ENCODE measurements at regions not wholly inside any gene's neighbourhood (a gene's known extent, or its start where the extent isn't known, plus 50 kb on each side); places are given as distances from the start of the nearest gene placed in this dataset.
"Not testable (repeated sequence)": the region's sequence is repeated elsewhere in the genome, so short reads cannot be mapped to it uniquely, and the experiment has no call there.

DNA sequence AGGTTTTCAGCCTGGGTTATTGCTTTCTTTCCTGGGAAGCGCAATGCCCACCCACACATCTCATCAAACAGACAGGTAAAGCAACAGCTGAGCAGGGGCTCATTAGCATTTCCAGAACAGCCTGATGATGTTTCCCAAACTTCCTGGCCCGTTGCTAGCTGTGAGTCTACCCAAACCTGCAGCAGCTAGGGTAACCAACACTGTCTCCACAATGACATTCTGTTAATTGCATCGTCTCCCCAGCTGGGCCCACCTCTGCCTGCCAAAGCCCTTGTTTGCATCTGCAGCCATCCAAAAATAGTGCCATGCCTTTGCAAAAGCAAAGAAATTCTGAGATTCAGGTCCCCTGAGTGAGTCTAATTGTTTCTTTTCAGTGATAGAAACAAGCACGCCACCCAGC lies 273.0 kb downstream of the MED10 start:
- H3K27me3 Mint-ChIP-seq (ENCODE audit: insufficient read depth), result no peaks in the 10 kb centered on the region
- Histone ChIP-seq H3K9me3 (ENCODE audit: control insufficient read depth, low read length) (no peaks in the 10 kb centered on the region), H3K4me1 (ENCODE audit: control insufficient read depth, insufficient read depth, low read length) (no peaks in the 10 kb centered on the region), H3K9ac (ENCODE audit: extremely low read depth, low read length, poor library complexity, severe bottlenecking) (no peak overlapping the region), H3K36me3 (ENCODE audit: control insufficient read depth, insufficient read depth, low read length) (no peaks in the 10 kb centered on the region), H3K27ac (ENCODE audit: low read depth, low read length) (no peak overlapping the region), H3K27me3 (ENCODE audit: control insufficient read depth, insufficient read depth, low read length, poor library complexity, severe bottlenecking) (no peaks in the 10 kb centered on the region), H3K4me3 (ENCODE audit: low read length) (no peak overlapping the region)
- peaks cover 3% of the 10 kb centered on the region for H3K4me1 Mint-ChIP-seq
- DNase-seq, result no peak
- H3K4me3 Mint-ChIP-seq, result no peak overlapping the region
- 84 to 88% methylated on average over 2 to 4 of the region's 4 CpGs for WGBS, 2 experiments (ENCODE audit: insufficient coverage in 1 of 2, insufficient read length in 1 of 2)
- H3K36me3 Mint-ChIP-seq (ENCODE audit: low read depth), result no peaks in the 10 kb centered on the region
- H3K27ac Mint-ChIP-seq, result no peak overlapping the region
- TF ChIP-seq, protein P1, sequence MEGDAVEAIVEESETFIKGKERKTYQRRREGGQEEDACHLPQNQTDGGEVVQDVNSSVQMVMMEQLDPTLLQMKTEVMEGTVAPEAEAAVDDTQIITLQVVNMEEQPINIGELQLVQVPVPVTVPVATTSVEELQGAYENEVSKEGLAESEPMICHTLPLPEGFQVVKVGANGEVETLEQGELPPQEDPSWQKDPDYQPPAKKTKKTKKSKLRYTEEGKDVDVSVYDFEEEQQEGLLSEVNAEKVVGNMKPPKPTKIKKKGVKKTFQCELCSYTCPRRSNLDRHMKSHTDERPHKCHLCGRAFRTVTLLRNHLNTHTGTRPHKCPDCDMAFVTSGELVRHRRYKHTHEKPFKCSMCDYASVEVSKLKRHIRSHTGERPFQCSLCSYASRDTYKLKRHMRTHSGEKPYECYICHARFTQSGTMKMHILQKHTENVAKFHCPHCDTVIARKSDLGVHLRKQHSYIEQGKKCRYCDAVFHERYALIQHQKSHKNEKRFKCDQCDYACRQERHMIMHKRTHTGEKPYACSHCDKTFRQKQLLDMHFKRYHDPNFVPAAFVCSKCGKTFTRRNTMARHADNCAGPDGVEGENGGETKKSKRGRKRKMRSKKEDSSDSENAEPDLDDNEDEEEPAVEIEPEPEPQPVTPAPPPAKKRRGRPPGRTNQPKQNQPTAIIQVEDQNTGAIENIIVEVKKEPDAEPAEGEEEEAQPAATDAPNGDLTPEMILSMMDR (conservative IDR thresholded peaks at IDR 0.05), result no peak
- H3K9me3 Mint-ChIP-seq, result peaks cover 2% of the 10 kb centered on the region

DNA sequence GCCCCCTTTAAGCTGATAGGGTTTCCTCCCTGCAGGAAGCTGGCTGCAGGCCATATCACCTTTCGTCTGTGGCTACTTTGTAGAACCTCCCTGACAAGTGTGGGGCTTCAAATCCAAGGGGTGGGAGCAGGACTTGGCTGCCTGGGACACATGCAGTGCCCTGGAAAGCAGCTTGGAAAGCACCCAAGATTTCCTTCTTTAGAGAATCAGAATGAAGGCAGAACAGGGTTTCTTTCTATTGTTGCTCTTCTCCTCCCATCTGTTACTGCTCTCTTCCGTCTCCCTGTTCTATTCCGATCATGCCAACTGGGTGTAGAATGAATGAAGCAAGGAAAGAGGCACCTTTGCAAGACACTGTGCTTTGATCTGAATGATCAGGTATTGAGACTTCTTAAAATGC lies 282.2 kb downstream of the MED10 start:
- no peak overlapping the region for H3K27ac ChIP-seq (ENCODE audit: low read depth, low read length)
- TF ChIP-seq, protein P1 (conservative IDR thresholded peaks at IDR 0.05), result no peak
- Mint-ChIP-seq H3K4me3 (no peak overlapping the region), H3K27me3 (ENCODE audit: insufficient read depth) (no peaks in the 10 kb centered on the region), H3K36me3 (ENCODE audit: low read depth) (no peaks in the 10 kb centered on the region), H3K4me1 (no peaks in the 10 kb centered on the region), H3K27ac (no peak overlapping the region), H3K9me3 (peaks cover under 1% of the 10 kb centered on the region)
- H3K36me3 ChIP-seq (ENCODE audit: control insufficient read depth, insufficient read depth, low read length), result no peaks in the 10 kb centered on the region
- no peak overlapping the region for H3K9ac ChIP-seq (ENCODE audit: extremely low read depth, low read length, poor library complexity, severe bottlenecking)
- H3K27me3 ChIP-seq (ENCODE audit: control insufficient read depth, insufficient read depth, low read length, poor library complexity, severe bottlenecking), result no peaks in the 10 kb centered on the region
- no peak overlapping the region for H3K4me3 ChIP-seq (ENCODE audit: low read length)
- WGBS, 2 experiments (ENCODE audit: insufficient coverage in 1 of 2, insufficient read length in 1 of 2), result 75 to 76% methylated on average over 2 to 3 of the region's 3 CpGs
- no peak for DNase-seq
- no peaks in the 10 kb centered on the region for H3K9me3 ChIP-seq (ENCODE audit: control insufficient read depth, low read length)
- no peaks in the 10 kb centered on the region for H3K4me1 ChIP-seq (ENCODE audit: control insufficient read depth, insufficient read depth, low read length)

DNA sequence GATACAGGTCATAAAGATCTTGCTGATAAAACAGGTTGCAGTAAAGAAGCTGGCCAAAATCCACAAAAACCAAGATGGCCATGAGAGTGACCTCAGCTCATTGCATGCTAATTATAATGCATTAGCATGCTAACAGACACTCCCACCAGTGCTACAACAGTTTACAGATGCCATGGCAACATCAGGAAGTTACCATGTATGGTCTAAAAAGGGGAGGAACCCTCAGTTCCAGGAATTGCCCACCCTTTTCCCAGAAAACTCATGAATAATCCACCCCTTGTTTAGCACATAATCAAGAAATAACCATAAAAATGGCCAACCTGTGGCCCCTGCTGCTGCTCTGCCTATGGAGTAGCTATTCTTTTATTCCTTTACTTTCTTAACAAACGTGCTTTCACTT lies 284.2 kb downstream of the MED10 start:
- not testable (repeated sequence) for H3K27me3 Mint-ChIP-seq (ENCODE audit: insufficient read depth); H3K4me1 ChIP-seq (ENCODE audit: control insufficient read depth, insufficient read depth, low read length); H3K4me3 ChIP-seq (ENCODE audit: low read length); H3K9me3 ChIP-seq (ENCODE audit: control insufficient read depth, low read length); H3K4me1 Mint-ChIP-seq; H3K36me3 ChIP-seq (ENCODE audit: control insufficient read depth, insufficient read depth, low read length); H3K9me3 Mint-ChIP-seq; H3K36me3 Mint-ChIP-seq (ENCODE audit: low read depth); DNase-seq; H3K27ac Mint-ChIP-seq; H3K27ac ChIP-seq (ENCODE audit: low read depth, low read length); H3K4me3 Mint-ChIP-seq; H3K9ac ChIP-seq (ENCODE audit: extremely low read depth, low read length, poor library complexity, severe bottlenecking); H3K27me3 ChIP-seq (ENCODE audit: control insufficient read depth, insufficient read depth, low read length, poor library complexity, severe bottlenecking)
- WGBS, 2 experiments (ENCODE audit: insufficient coverage in 1 of 2, insufficient read length in 1 of 2), result 83 to 100% methylated on average over 1 of the region's 1 CpG

DNA sequence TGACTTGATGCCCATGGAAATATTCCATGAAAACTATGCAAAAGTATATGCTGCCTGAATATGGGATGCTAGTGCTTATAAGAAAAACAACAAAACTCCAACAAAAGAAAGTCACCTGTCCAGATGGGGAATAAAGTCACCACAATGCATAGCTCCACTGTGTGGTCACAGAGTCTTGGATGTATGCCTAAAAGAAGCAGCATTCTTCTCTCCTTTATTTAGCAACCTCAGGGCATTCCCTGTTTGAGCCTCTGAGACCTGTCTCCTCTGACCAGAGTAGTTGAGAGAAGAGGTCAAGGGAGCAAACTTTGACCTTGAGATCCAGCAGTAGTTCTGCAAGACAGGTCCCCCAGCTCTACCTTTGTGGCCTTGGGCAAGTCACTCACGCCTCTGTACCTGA lies 287.5 kb downstream of the MED10 start:
- DNase-seq, result no peak
- Histone ChIP-seq H3K4me1 (ENCODE audit: control insufficient read depth, insufficient read depth, low read length) (no peaks in the 10 kb centered on the region), H3K27me3 (ENCODE audit: control insufficient read depth, insufficient read depth, low read length, poor library complexity, severe bottlenecking) (no peaks in the 10 kb centered on the region), H3K9me3 (ENCODE audit: control insufficient read depth, low read length) (no peaks in the 10 kb centered on the region), H3K4me3 (ENCODE audit: low read length) (no peak overlapping the region), H3K27ac (ENCODE audit: low read depth, low read length) (no peak overlapping the region), H3K36me3 (ENCODE audit: control insufficient read depth, insufficient read depth, low read length) (no peaks in the 10 kb centered on the region), H3K9ac (ENCODE audit: extremely low read depth, low read length, poor library complexity, severe bottlenecking) (no peak overlapping the region)
- TF ChIP-seq, protein P1 (conservative IDR thresholded peaks at IDR 0.05), result no peak
- Mint-ChIP-seq H3K36me3 (ENCODE audit: low read depth) (no peaks in the 10 kb centered on the region), H3K27me3 (ENCODE audit: insufficient read depth) (no peaks in the 10 kb centered on the region), H3K4me1 (no peaks in the 10 kb centered on the region), H3K4me3 (no peak overlapping the region), H3K27ac (no peak overlapping the region), H3K9me3 (no peaks in the 10 kb centered on the region)
- WGBS, 2 experiments (ENCODE audit: insufficient coverage in 1 of 2, insufficient read length in 1 of 2), result 92 to 100% methylated on average over 1 of the region's 1 CpG
